Right ventricle myocardium superior (tissue), 1 donor: ENCODE measurements at regions not wholly inside any gene's neighbourhood (a gene's known extent, or its start where the extent isn't known, plus 50 kb on each side); places are given as distances from the start of the nearest gene placed in this dataset.

ENCODE experiments used
- ATAC-seq: fragments of 200-7000 bp; cut with Tn5 transposase; one replicate; pipeline ENCODE4 v1.9.1; 2020; ENCODE audit warnings: mild to moderate bottlenecking; ENCODE audit not compliant: poor library complexity
- DNase-seq: peaks from one replicate; pipeline ENCODE4 v3.0.0-alpha.2; 2020
- intact Hi-C: fragments of 100-400 bp; cut with DNase I; formaldehyde crosslinking; loops from one replicate; pipeline ENCODE4 v1.11.2; 2022
- donor health status: DM: no; HTN: yes; CAD: no; lungs with severe emphysema.

GRCh38 chr6:143621876-143622605 is 55.7 kb upstream of the PHACTR2 start:
- ATAC-seq (no peak), DNase-seq (no peak)
- intact Hi-C loops: no loop called here

GRCh38 chr6:143621159-143621873 is 56.4 kb upstream of the PHACTR2 start:
- ATAC-seq: no peak
- DNase-seq: no peak
- intact Hi-C loops: no loop called here

- ATAC-seq (no peak), DNase-seq (no peak)
- intact Hi-C loops: no loop called here
These were observed 57.3 kb upstream of the PHACTR2 start for GRCh38 chr6:143620447-143620846.

GRCh38 chr6:143619824-143620401 is 57.9 kb upstream of the PHACTR2 start:
- intact Hi-C loops: no loop called here
- ATAC-seq: no peak
- no peak for DNase-seq

GRCh38 chr6:143616741-143617140 is 61.0 kb upstream of the PHACTR2 start:
- ATAC-seq (no peak), DNase-seq (no peak)
- intact Hi-C loops: no loop called here

GRCh38 chr6:143615785-143616184 is 62.0 kb upstream of the PHACTR2 start:
- DNase-seq (no peak), ATAC-seq (no peak)
- intact Hi-C loops: no loop called here

- ATAC-seq (no peak), DNase-seq (no peak)
- intact Hi-C loops: no loop called here
These were observed 63.5 kb upstream of the PHACTR2 start for GRCh38 chr6:143614235-143614634.

- intact Hi-C loops: no loop called here
- DNase-seq: no peak
- ATAC-seq: no peak
These were observed 64.0 kb upstream of the PHACTR2 start for GRCh38 chr6:143613749-143614148.

GRCh38 chr6:143612186-143612585 is 65.6 kb upstream of the PHACTR2 start:
- ATAC-seq (no peak), DNase-seq (no peak)
- intact Hi-C loops: no loop called here

GRCh38 chr6:143611580-143611979 is 66.2 kb upstream of the PHACTR2 start:
- DNase-seq: no peak
- ATAC-seq: no peak
- intact Hi-C loops: no loop called here

GRCh38 chr6:143609972-143610371 is 67.8 kb upstream of the PHACTR2 start:
- ATAC-seq (no peak), DNase-seq (no peak)
- intact Hi-C loops: no loop called here

- DNase-seq: no peak
- intact Hi-C loops: no loop called here
- ATAC-seq: no peak
These were observed 68.3 kb upstream of the PHACTR2 start for GRCh38 chr6:143609501-143609900.

- intact Hi-C loops: no loop called here
- no peak for ATAC-seq
- no peak for DNase-seq
These were observed 68.9 kb upstream of the PHACTR2 start for GRCh38 chr6:143608906-143609305.

- intact Hi-C loops: no loop called here
- ATAC-seq: no peak
- DNase-seq: no peak
These were observed 69.8 kb upstream of the PHACTR2 start for GRCh38 chr6:143607974-143608373.

GRCh38 chr6:143607168-143607567 is 70.6 kb upstream of the PHACTR2 start:
- ATAC-seq (no peak), DNase-seq (no peak)
- intact Hi-C loops: no loop called here

GRCh38 chr6:143605906-143606521 is 71.8 kb upstream of the PHACTR2 start:
- intact Hi-C loops: no loop called here
- ATAC-seq: no peak
- DNase-seq: no peak

- DNase-seq: no peak
- intact Hi-C loops: no loop called here
- ATAC-seq: no peak
These were observed 74.3 kb upstream of the PHACTR2 start for GRCh38 chr6:143603455-143603854.

- no peak for ATAC-seq
- no peak for DNase-seq
- intact Hi-C loops: no loop called here
These were observed 76.3 kb upstream of the PHACTR2 start for GRCh38 chr6:143601504-143601903.

- ATAC-seq (no peak), DNase-seq (no peak)
- intact Hi-C loops: no loop called here
These were observed 76.9 kb upstream of the PHACTR2 start for GRCh38 chr6:143600821-143601220.
